Stimulated activated effector memory CD8-positive, alpha-beta T cell treated with anti-CD3 and anti-CD28 coated beads, Interleukin-12 subunit alpha, Interleukin-12 subunit beta, amount 100 ng/mL, for 72 hours (primary cell): ENCODE measurements at regions not wholly inside any gene's neighbourhood (a gene's known extent, or its start where the extent isn't known, plus 50 kb on each side); places are given as distances from the start of the nearest gene placed in this dataset.
"Not testable (repeated sequence)": the region's sequence is repeated elsewhere in the genome, so short reads cannot be mapped to it uniquely, and the experiment has no call there.

Experiments
- ATAC-seq: fragments of 150-1000 bp; cut with Tn5 transposase; 2 replicates; pipeline ENCODE4 v1.10.0; 2021
- DNase-seq, 2 donors: peaks; one replicate each; pipeline ENCODE4 v3.0.0; 2021 to 2022; ENCODE audit warnings: low spot score in 2 of 2
- H3K27ac Mint-ChIP-seq: one replicate; pipeline ENCODE4 v1.8.0; 2022; ENCODE audit warnings: mild to moderate bottlenecking, mixed read lengths
- H3K36me3 Mint-ChIP-seq: one replicate; pipeline ENCODE4 v1.8.0; 2022; ENCODE audit warnings: mild to moderate bottlenecking, mixed read lengths
- H3K4me1 Mint-ChIP-seq: one replicate; pipeline ENCODE4 v1.8.0; 2022; ENCODE audit warnings: mixed read lengths
- H3K4me3 Mint-ChIP-seq: one replicate; pipeline ENCODE4 v1.8.0; 2022; ENCODE audit warnings: mild to moderate bottlenecking, mixed read lengths
- H3K9me3 Mint-ChIP-seq: one replicate; pipeline ENCODE4 v1.8.0; 2022; ENCODE audit warnings: mixed read lengths

- ATAC-seq = peak; percentile 31
- not testable (repeated sequence) for DNase-seq, H3K36me3 Mint-ChIP-seq, H3K4me3 Mint-ChIP-seq, H3K27ac Mint-ChIP-seq, H3K9me3 Mint-ChIP-seq, H3K4me1 Mint-ChIP-seq
Measured at GRCh38 chr15:30195355-30196008, 60.6 kb downstream of the GOLGA8T start.

DNA sequence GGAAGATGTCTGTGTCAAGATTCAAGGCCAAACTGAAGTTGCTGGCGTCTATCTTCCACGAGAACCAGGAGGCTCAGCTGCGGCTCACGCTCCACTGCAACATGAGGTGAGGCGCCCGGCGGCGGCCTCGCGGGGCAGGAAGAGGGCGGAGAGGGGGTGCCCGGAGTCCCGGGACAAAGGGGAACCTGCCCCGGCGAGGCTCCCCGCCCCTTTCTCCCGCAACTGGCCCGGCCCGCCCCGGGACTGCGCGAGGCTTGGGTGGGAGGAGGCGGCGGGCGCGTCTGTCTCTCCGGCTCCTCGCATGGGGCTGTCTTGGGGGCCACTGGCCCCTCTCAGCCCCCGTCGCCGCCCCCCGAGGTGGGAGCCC is 61.1 kb downstream of the GOLGA8T start:
- not testable (repeated sequence) for H3K9me3 Mint-ChIP-seq, H3K36me3 Mint-ChIP-seq, H3K4me1 Mint-ChIP-seq, H3K27ac Mint-ChIP-seq, H3K4me3 Mint-ChIP-seq
- peak; percentile 70 for ATAC-seq
- DNase-seq = peak; percentile 11 to 58

- DNase-seq, H3K9me3 Mint-ChIP-seq, H3K4me1 Mint-ChIP-seq, H3K36me3 Mint-ChIP-seq, H3K4me3 Mint-ChIP-seq, H3K27ac Mint-ChIP-seq, ATAC-seq: not testable (repeated sequence)
Measured at GRCh38 chr15:30196769-30197168, 61.9 kb downstream of the GOLGA8T start.

DNA sequence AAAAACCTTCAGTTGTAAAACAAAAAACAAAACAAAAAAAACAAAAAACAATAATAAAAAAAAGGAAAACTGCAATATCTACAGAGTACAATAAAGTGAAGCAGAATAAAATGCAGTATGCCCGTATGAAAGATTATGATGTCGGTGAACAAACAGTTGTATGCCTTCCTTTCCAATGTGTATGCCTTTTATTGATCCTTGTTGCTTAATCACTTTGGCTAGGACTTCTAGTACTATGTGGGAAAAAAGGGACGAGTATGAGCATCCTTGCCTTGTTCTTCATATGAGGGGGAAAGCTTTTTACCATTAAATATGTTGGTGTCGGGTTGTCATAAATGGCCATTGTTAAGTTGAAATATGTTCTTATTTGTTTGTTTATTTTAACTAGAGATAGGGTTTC is 66.7 kb downstream of the GOLGA8T start:
- ATAC-seq, H3K9me3 Mint-ChIP-seq: not testable (repeated sequence)

DNA sequence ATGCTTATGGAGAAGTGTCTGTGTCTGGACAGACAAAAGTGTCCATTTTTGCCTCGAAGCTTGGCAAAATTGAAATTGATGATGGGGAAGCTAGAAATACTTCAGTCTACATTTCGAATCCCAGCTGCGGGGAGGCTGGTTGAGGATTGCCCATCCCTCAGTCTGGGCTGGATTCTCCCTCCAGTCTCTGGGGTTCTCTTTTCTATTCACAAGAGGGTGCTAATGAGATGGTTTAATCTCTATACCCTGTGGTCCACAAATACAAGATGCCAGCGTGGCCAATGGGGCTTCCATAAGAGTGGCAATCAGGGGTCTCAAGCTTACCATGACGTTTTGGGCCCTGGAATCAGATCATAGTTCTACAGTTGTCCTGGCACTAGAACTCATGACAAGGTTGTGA is 78.9 kb downstream of the GOLGA8T start:
- H3K4me3 Mint-ChIP-seq, H3K36me3 Mint-ChIP-seq, H3K4me1 Mint-ChIP-seq, H3K27ac Mint-ChIP-seq, H3K9me3 Mint-ChIP-seq, ATAC-seq, DNase-seq: not testable (repeated sequence)

More for the DNA sequence above, 66.7 kb downstream of the GOLGA8T start:
- not testable (repeated sequence) for H3K4me1 Mint-ChIP-seq, H3K36me3 Mint-ChIP-seq, DNase-seq, H3K27ac Mint-ChIP-seq, H3K4me3 Mint-ChIP-seq

GRCh38 chr15:30221803-30222202 is 87.0 kb downstream of the GOLGA8T start:
- ATAC-seq = peak; percentile 62

DNA sequence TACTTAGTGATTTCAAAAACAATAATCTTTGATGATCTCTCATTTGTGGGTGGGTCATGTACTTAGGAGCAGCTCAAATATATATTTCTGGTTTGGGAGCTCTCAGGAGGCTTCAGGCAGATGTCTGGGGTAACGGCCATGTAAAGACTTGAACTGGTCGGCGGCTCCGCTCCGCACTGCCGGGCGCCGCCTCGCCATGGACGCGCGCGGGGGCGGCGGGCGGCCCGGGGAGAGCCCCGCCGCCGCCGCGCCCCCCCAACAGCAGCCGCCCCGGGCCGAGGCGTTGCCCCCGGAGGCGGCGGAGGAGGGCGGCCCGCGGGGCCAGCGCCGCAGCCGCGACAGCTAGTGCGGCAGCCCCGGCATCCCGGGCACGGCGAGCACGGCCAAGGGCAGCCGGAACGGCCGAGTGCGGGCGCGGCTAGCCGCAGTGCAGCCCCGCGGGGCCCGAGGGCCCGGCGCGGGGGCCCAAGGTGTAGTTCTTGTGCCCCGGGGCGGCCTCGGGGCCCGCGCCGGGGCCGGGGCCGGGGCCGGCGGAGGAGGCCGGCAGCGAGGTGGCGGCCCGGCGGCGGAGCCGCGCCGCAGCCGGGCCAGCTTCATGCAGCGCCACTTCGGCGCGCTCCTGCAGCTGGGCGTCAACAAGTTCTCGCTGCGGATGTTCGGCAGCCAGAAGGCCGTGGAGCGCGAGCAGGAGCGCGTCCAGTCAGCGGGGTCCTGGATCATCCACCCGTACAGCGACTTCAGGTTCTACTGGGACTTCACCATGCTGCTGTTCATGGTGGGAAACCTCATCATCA is 88.1 kb downstream of the GOLGA8T start:
- not testable (repeated sequence) for H3K4me1 Mint-ChIP-seq, H3K36me3 Mint-ChIP-seq, H3K4me3 Mint-ChIP-seq, H3K9me3 Mint-ChIP-seq, H3K27ac Mint-ChIP-seq, DNase-seq
- peak; percentile 50 for ATAC-seq

More at GRCh38 chr15:30221803-30222202, 87.0 kb downstream of the GOLGA8T start:
- H3K36me3 Mint-ChIP-seq, H3K4me1 Mint-ChIP-seq, H3K27ac Mint-ChIP-seq, H3K4me3 Mint-ChIP-seq, H3K9me3 Mint-ChIP-seq, DNase-seq: not testable (repeated sequence)

DNA sequence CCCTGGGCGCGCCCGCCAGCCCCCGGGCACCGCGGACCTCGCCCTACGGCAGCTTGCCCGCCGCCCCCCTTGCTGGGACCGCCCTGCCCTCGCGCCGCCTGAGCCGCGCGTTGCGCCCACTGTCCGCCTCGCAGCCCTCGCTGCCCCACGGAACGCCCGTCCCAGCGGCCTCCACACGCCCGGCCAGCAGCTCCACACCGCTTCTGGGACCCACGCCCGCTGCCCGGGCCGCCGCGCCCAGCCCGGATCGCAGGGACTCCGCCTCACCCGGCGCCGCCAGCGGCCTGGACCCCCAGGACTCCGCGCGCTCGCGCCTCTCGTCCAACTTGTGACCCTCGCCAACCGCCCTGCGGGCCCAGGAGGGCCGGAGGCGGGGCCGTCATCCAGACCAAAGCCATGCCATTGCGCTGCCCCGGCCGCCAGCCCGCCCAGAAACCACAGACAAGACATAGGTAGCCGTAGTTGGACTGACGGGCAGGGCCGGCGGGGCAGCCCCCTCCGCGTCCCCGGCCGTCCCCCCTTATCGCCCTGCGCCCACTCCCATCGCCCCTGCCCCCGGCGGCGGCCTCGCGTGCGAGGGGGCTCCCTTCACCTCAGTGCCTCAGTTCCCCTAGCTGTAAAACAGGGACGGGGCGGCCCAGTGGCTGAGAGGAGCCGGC is 90.5 kb downstream of the GOLGA8T start:
- not testable (repeated sequence) for H3K4me1 Mint-ChIP-seq, H3K27ac Mint-ChIP-seq, H3K4me3 Mint-ChIP-seq, H3K36me3 Mint-ChIP-seq, ATAC-seq, H3K9me3 Mint-ChIP-seq, DNase-seq

GRCh38 chr15:30261432-30262141 is 126.7 kb downstream of the GOLGA8T start:
- not testable (repeated sequence) for H3K27ac Mint-ChIP-seq, H3K36me3 Mint-ChIP-seq, H3K4me3 Mint-ChIP-seq, H3K4me1 Mint-ChIP-seq, H3K9me3 Mint-ChIP-seq, DNase-seq
- peak; percentile 42 for ATAC-seq

GRCh38 chr15:30262142-30262460 is 127.2 kb downstream of the GOLGA8T start:
- H3K4me3 Mint-ChIP-seq, H3K4me1 Mint-ChIP-seq, H3K36me3 Mint-ChIP-seq, DNase-seq, H3K27ac Mint-ChIP-seq, H3K9me3 Mint-ChIP-seq: not testable (repeated sequence)
- ATAC-seq = peak; percentile 76

DNA sequence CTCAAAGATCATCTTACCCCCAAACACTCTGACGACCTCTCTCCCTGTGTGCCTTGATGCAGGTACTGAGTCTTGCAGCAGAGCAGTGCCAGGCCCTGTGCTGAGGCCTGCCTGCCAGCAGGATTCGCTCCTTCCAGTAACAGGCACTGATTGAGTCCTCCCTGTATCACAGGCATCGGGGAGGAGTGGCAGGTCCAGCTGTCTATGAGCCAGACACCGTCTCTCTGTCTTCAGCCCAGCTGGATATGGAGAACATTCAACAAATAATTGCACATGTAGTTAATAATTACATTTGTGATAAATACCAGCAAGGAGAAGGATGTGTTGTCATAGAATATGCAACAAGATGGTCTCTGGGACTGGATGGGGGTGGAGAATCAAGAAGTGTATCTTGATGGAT is 129.1 kb downstream of the GOLGA8T start:
- H3K9me3 Mint-ChIP-seq, H3K4me1 Mint-ChIP-seq, DNase-seq, H3K36me3 Mint-ChIP-seq, H3K4me3 Mint-ChIP-seq, H3K27ac Mint-ChIP-seq: not testable (repeated sequence)
- peak; percentile 14 for ATAC-seq

DNA sequence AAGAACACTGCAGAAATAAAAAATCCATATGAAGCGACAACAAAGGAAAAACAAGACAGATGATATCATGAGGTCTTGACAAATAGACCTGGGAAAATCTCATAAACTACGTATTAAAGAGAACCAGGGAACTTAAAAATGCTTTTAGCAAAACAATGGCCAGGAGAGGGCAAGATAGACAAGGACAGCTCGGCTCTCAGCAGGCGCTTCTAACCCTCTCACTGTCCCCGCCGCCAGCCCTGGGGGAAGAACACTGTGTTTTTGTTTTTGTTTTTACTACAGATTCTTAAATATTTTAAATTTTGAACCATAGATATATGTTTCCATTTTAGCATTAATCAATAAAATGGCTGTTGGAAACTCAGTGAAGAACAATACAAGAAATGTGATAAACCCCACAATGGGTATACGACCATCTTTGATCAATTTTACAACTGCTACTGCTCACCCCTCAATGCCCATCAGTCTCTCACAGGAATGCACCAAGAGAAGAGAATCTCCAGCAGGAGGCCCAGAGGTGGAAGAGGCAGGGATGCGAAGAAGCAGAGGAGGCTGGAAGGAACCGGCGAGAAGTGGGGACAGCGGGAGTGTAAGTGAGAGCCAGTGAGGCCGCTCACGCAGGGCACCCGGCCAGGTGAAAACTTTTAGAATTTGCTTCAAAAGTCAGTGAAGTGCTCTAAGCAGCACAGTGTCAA is 98.0 kb downstream of the CHRFAM7A start:
- H3K36me3 Mint-ChIP-seq, ATAC-seq, H3K4me3 Mint-ChIP-seq, H3K27ac Mint-ChIP-seq, H3K9me3 Mint-ChIP-seq, DNase-seq, H3K4me1 Mint-ChIP-seq: not testable (repeated sequence)

DNA sequence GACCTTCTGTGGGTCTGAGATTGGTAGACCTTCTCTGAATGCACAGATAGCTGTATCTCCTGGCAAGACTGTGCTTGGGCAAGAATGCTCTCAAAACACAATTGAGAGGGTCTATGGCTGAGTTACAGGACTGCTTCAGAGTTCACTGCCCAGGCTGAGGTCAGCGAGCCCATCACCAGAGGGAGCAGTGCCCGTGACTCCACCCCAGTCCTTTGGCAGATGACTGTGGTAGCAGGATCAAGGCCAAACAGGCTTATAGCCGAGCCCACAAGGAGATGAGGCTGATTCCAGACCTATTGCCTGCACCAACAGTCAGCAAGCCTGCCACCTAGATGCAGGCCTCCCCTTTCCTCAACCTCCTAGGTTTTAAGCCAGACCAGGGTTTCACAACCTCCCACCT is 89.4 kb downstream of the CHRFAM7A start:
- DNase-seq, ATAC-seq, H3K4me1 Mint-ChIP-seq, H3K4me3 Mint-ChIP-seq, H3K36me3 Mint-ChIP-seq, H3K9me3 Mint-ChIP-seq, H3K27ac Mint-ChIP-seq: not testable (repeated sequence)
